ENCODE measurements at regions not wholly inside any gene's neighbourhood (a gene's known extent, or its start where the extent isn't known, plus 50 kb on each side); places are given as distances from the start of the nearest gene placed in this dataset.

DNA sequence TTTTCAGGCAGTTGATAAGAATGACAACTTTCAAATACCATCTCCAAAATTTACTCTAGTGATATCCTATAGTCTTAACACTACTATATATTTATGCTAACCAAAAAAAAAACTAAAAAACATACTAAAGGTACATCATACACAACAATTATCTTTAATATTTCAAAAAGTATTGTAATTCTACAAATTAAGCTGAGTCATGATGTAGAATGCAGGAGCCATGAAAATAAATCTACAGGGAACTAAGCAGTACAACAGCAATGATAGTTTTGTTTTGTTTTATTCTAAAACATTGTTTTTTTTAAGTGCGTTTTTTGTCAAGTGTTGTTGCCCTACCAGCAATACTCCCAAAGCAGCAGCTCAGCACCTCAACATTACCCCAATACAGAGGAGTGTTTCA, 314.3 kb downstream of the FSIP2 start:
- WGBS, 2 donors: 70 to 71% methylated on average over 1 of the region's 1 CpG
- Histone ChIP-seq H3K4me1 (no peaks in the 10 kb centered on the region), H3K27me3 (no peaks in the 10 kb centered on the region), H3K4me3 (no peak overlapping the region), H3K36me3 (no peaks in the 10 kb centered on the region), H3K27ac (no peak overlapping the region), H3K9me3 (no peaks in the 10 kb centered on the region)
- no peak for DNase-seq (ENCODE audit: low spot score in 2 of 2)
- TF ChIP-seq, protein P1, sequence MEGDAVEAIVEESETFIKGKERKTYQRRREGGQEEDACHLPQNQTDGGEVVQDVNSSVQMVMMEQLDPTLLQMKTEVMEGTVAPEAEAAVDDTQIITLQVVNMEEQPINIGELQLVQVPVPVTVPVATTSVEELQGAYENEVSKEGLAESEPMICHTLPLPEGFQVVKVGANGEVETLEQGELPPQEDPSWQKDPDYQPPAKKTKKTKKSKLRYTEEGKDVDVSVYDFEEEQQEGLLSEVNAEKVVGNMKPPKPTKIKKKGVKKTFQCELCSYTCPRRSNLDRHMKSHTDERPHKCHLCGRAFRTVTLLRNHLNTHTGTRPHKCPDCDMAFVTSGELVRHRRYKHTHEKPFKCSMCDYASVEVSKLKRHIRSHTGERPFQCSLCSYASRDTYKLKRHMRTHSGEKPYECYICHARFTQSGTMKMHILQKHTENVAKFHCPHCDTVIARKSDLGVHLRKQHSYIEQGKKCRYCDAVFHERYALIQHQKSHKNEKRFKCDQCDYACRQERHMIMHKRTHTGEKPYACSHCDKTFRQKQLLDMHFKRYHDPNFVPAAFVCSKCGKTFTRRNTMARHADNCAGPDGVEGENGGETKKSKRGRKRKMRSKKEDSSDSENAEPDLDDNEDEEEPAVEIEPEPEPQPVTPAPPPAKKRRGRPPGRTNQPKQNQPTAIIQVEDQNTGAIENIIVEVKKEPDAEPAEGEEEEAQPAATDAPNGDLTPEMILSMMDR (IDR thresholded peaks at IDR 0.05): no peak
- no peak for TF ChIP-seq EP300 (IDR thresholded peaks at IDR 0.05)
- no peak for TF ChIP-seq POLR2A (IDR thresholded peaks at IDR 0.05)

DNA sequence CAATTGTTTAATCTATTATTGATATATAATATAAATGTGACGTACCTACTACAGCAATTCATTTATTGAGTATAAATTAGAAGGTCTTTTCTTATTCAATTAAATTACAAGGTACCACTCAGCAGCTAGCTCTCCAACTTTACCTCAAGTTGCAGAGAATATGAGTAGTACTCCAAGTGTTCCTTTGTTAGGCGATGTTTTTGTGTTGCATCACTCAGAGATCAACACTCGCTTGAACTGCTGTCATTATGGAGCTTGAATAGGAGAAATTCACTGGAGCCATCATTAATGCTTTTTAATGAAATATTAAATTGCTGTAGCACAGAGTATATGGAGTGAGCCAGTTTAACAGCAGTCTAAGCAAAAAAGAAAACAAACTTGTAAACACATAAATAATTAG, 320.0 kb downstream of the FSIP2 start:
- H3K4me3 ChIP-seq: no peak overlapping the region
- 87 to 92% methylated on average over 3 of the region's 3 CpGs for WGBS, 2 donors
- no peak overlapping the region for H3K27ac ChIP-seq
- DNase-seq (ENCODE audit: low spot score in 2 of 2): no peak
- H3K36me3 ChIP-seq: no peaks in the 10 kb centered on the region
- H3K9me3 ChIP-seq: no peaks in the 10 kb centered on the region
- peaks cover 0 to 19% (median 4%) of the 10 kb centered on the region in 4 donors for H3K4me1 ChIP-seq
- TF ChIP-seq POLR2A (IDR thresholded peaks at IDR 0.05) (no peak), EP300 (IDR thresholded peaks at IDR 0.05) (no peak)
- TF ChIP-seq, protein P1 (IDR thresholded peaks at IDR 0.05): no peak
- no peaks in the 10 kb centered on the region for H3K27me3 ChIP-seq

DNA sequence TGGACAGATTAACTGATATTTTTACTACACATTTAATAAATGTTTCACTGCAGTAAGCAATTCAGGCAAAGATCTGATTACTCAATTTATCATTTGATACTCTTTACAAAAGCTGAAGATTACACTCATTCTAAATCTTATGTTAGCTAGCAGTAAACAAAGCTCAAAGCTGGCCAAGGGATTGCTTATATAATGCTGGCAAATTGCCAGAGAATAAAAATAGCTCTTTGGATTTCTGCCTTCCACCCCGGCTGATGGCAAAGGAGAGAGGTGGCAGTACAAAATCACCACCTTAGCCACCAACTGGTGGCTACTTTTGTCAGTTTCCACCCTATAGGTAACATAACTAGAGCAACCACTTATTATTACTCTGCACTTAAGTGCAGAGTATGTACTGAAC, 320.5 kb downstream of the FSIP2 start:
- Histone ChIP-seq H3K27ac (no peak overlapping the region), H3K36me3 (no peaks in the 10 kb centered on the region), H3K27me3 (no peaks in the 10 kb centered on the region), H3K4me3 (no peak overlapping the region), H3K9me3 (no peaks in the 10 kb centered on the region), H3K4me1 (peaks cover 0 to 19% (median 4%) of the 10 kb centered on the region in 4 donors)
- 13 to 14% methylated on average over 1 of the region's 1 CpG for WGBS, 2 donors
- TF ChIP-seq EP300 (IDR thresholded peaks at IDR 0.05) (no peak), POLR2A (IDR thresholded peaks at IDR 0.05) (no peak)
- TF ChIP-seq, protein P1 (IDR thresholded peaks at IDR 0.05): no peak
- DNase-seq (ENCODE audit: low spot score in 2 of 2): no peak

DNA sequence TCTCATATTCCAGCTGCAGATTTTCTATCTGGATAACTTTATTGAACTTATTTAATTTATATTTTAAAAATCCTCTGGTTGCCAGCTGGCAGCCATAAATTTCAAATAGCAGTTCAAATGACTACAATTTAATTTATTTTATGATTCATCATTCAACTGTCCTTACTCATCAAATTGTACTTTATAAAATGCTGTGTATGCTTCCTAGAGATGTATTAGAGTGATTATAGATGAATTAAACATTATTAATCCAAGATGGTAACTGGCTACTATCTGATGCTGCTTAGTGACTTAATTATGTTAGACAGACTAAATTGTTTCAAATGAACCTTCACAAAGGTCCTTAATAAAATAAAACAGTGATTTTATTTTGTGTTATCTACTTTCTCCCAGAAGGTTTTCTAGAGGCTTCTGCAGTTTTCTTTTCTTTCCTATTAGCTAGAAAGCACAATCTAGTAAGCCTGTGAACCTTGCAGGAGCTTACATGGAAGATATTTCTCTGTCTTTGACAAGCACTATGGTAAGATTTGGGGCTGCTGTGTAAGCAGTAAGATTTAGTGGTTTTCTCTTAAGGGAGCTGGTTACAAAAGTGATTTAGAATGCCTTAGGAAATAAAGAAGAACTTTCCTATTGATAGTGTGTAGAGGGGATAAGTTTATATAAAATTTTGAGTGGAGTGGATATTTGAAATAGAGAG, 322.3 kb downstream of the FSIP2 start:
- Histone ChIP-seq H3K36me3 (no peaks in the 10 kb centered on the region), H3K27me3 (no peaks in the 10 kb centered on the region), H3K27ac (peak overlapping the region in 1 of 4 donors; percentile 8), H3K9me3 (no peaks in the 10 kb centered on the region), H3K4me3 (no peak overlapping the region), H3K4me1 (peaks cover 0 to 19% (median 4%) of the 10 kb centered on the region in 4 donors)
- no peak for DNase-seq (ENCODE audit: low spot score in 2 of 2)
- TF ChIP-seq POLR2A (IDR thresholded peaks at IDR 0.05) (no peak), EP300 (IDR thresholded peaks at IDR 0.05) (no peak)
- TF ChIP-seq, protein P1 (IDR thresholded peaks at IDR 0.05): no peak

DNA sequence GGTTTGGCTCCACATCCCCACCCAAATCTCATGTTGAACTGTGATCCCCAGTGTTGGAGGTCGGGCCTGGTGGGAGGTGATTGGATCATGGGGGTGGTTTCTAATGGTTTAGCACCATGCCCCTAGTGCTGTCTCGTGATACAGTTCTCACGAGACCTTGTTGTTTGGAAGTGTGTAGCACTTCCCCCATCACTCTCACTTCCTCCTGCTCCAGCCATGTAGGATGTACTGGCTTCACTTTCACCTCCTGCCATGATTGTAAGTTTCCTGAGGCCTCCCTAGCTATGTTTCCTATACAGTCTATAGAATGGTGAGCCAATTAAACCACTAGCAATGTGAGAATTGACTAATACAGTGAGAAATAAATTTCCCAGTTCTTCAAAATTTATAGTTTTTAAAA, 325.9 kb downstream of the FSIP2 start:
- no peaks in the 10 kb centered on the region for H3K36me3 ChIP-seq
- H3K27ac ChIP-seq: no peak overlapping the region
- no peak overlapping the region for H3K4me3 ChIP-seq
- H3K27me3 ChIP-seq: no peaks in the 10 kb centered on the region
- no peak for TF ChIP-seq POLR2A (IDR thresholded peaks at IDR 0.05)
- TF ChIP-seq, protein P1 (IDR thresholded peaks at IDR 0.05): no peak
- no peak for TF ChIP-seq EP300 (IDR thresholded peaks at IDR 0.05)
- peaks cover 0 to 14% (median 2%) of the 10 kb centered on the region in 4 donors for H3K4me1 ChIP-seq
- 87 to 94% methylated on average over 3 of the region's 3 CpGs for WGBS, 2 donors
- no peaks in the 10 kb centered on the region for H3K9me3 ChIP-seq
- no peak for DNase-seq (ENCODE audit: low spot score in 2 of 2)
